ENCODE measurements at regions not wholly inside any gene's neighbourhood (a gene's known extent, or its start where the extent isn't known, plus 50 kb on each side); places are given as distances from the start of the nearest gene placed in this dataset.

DNA sequence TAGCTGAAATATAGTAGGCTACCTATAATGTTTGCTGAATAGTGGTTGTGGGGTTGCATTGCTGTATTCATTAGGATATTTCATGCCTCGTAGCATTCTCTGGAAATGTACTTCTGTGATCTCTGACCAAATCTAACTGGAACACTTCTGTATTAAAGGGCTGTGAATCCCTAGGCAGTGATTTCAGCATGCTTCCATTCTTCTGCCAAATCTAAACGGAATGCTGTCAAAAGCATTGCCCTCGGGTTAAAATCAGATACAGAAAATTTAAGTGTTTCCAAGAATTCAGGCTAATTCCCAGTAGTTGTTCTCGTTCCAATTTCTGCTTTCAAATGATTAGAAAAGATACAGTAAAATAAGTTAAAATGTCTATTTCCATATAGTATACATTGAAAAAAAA, 1847.5 kb upstream of the IGFBP7 start (continued):
- TF ChIP-seq CHD1 (IDR thresholded peaks at IDR 0.05; ENCODE audit: low read depth, low read length) = no peak
- TF ChIP-seq ZNF274 (IDR thresholded peaks at IDR 0.05; ENCODE audit: borderline replicate concordance, extremely low read depth, low read length) = no peak
